ENCODE measurements at regions not wholly inside any gene's neighbourhood (a gene's known extent, or its start where the extent isn't known, plus 50 kb on each side); places are given as distances from the start of the nearest gene placed in this dataset.

GRCh38 chr17:79672496-79672895, 58.2 kb upstream of the ENPP7 start:
- TF ChIP-seq CTCF (IDR thresholded peaks at IDR 0.05) (no peak), POLR2A (IDR thresholded peaks at IDR 0.05) (no peak)

All from heart left ventricle (tissue), 13 donors.